ENCODE measurements at regions not wholly inside any gene's neighbourhood (a gene's known extent, or its start where the extent isn't known, plus 50 kb on each side); places are given as distances from the start of the nearest gene placed in this dataset.

- ATAC-seq = no peak
- ChIA-PET CTCF (no interaction called here), RAD21 (ENCODE audit: low non-redundant PET in 1 of 2, low total read pairs in 2 of 2, uncharacterized antibody in 2 of 2, unreplicated experiment in 2 of 2) (no interaction called here), POLR2A (no interaction called here)
- H3K4me2 ChIP-seq (ENCODE audit: low read length) = no peak overlapping the region
- no peaks in the 10 kb centered on the region for H3K9me3 ChIP-seq (ENCODE audit: control insufficient read depth in 1 of 2, insufficient read depth in 1 of 2, low read depth in 1 of 2, low read length in 2 of 2)
- no peaks in the 10 kb centered on the region for H3K36me3 ChIP-seq (ENCODE audit: control insufficient read depth in 1 of 2, insufficient read depth in 2 of 2, low read length in 2 of 2)
- no peaks in the 10 kb centered on the region for H3K4me1 ChIP-seq (ENCODE audit: control insufficient read depth in 1 of 2, insufficient read depth in 2 of 2, low read length in 2 of 2)
- BruUV-seq (replicated peaks) = no TSS peak
- H2AFZ ChIP-seq (ENCODE audit: low read depth, low read length, poor library complexity, severe bottlenecking) = no peak overlapping the region
- H3K9me2 ChIP-seq (ENCODE audit: insufficient read depth) = no peaks in the 10 kb centered on the region
- no peak overlapping the region for H3K9ac ChIP-seq (ENCODE audit: low read length)
- H3K4me3 ChIP-seq (replicated peaks in 1 of 2; ENCODE audit: low read depth in 1 of 2, low read length in 2 of 2) = no peak overlapping the region
- H3K27ac ChIP-seq (ENCODE audit: low read depth, low read length) = no peak overlapping the region
- no peaks in the 10 kb centered on the region for H3K27me3 ChIP-seq (ENCODE audit: insufficient read depth, low read length)
- intact Hi-C loops (cut with micrococcal nuclease) = no loop called here
- no peak for DNase-seq (ENCODE audit: low read depth, low spot score)
- H4K20me1 ChIP-seq (ENCODE audit: insufficient read depth) = no peaks in the 10 kb centered on the region
- TF ChIP-seq SP1 (IDR thresholded peaks at IDR 0.05; ENCODE audit: low read depth) (no peak), EZH2phosphoT487 (IDR thresholded peaks at IDR 0.05; ENCODE audit: borderline replicate concordance) (no peak), ZNF274 (IDR thresholded peaks at IDR 0.05; ENCODE audit: low read depth, low read length) (no peak), ZFX (IDR thresholded peaks at IDR 0.05) (no peak)
- H3K79me2 ChIP-seq (ENCODE audit: insufficient read depth, low read length) = no peaks in the 10 kb centered on the region
Observed at GRCh38 chr3:152902141-152902669, 67.3 kb downstream of the P2RY1 start.

DNA sequence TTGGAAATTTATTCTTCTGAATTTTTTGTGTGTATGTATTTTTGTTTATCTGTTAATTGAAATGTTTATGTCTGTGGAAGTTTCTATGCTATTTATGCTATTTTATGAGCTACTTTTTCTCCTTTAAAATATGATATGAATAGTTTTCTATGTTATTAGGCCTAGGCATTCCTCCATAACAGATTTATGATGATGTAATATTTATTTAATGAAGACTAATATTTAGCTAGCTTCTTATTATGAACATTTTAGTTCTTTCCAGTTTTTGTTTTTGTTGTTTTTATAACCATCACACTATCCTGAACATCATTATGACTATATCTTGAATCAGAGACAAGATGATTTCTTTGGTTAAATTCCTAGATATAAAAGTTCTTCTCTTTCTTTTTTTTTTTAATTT, 70.7 kb downstream of the P2RY1 start:
- no peak overlapping the region for H2AFZ ChIP-seq (ENCODE audit: low read depth, low read length, poor library complexity, severe bottlenecking)
- H3K4me1 ChIP-seq (ENCODE audit: control insufficient read depth in 1 of 2, insufficient read depth in 2 of 2, low read length in 2 of 2) = peaks cover 0 to 6% of the 10 kb centered on the region in 2 experiments; a peak in 2 of 4 replicates
- no peak overlapping the region for H3K27ac ChIP-seq (ENCODE audit: low read depth, low read length)
- no peaks in the 10 kb centered on the region for H3K36me3 ChIP-seq (ENCODE audit: control insufficient read depth in 1 of 2, insufficient read depth in 2 of 2, low read length in 2 of 2)
- no peaks in the 10 kb centered on the region for H3K9me3 ChIP-seq (ENCODE audit: control insufficient read depth in 1 of 2, insufficient read depth in 1 of 2, low read depth in 1 of 2, low read length in 2 of 2)
- H3K4me3 ChIP-seq (replicated peaks in 1 of 2; ENCODE audit: low read depth in 1 of 2, low read length in 2 of 2) = no peak overlapping the region
- ATAC-seq = no peak
- H3K9me2 ChIP-seq (ENCODE audit: insufficient read depth) = no peaks in the 10 kb centered on the region
- POLR2A ChIA-PET = no interaction called here
- intact Hi-C loops (cut with micrococcal nuclease) = no loop called here
- no peak for DNase-seq (ENCODE audit: low read depth, low spot score)
- no TSS peak for BruUV-seq (replicated peaks)
- no peak overlapping the region for H3K9ac ChIP-seq (ENCODE audit: low read length)
- CTCF ChIA-PET = no interaction called here
- no peak for TF ChIP-seq CBX3 (IDR thresholded peaks at IDR 0.05; ENCODE audit: low read depth)
- TF ChIP-seq ELF1 (IDR thresholded peaks at IDR 0.05; ENCODE audit: borderline replicate concordance, low read depth) = no peak
- TF ChIP-seq, protein P1, sequence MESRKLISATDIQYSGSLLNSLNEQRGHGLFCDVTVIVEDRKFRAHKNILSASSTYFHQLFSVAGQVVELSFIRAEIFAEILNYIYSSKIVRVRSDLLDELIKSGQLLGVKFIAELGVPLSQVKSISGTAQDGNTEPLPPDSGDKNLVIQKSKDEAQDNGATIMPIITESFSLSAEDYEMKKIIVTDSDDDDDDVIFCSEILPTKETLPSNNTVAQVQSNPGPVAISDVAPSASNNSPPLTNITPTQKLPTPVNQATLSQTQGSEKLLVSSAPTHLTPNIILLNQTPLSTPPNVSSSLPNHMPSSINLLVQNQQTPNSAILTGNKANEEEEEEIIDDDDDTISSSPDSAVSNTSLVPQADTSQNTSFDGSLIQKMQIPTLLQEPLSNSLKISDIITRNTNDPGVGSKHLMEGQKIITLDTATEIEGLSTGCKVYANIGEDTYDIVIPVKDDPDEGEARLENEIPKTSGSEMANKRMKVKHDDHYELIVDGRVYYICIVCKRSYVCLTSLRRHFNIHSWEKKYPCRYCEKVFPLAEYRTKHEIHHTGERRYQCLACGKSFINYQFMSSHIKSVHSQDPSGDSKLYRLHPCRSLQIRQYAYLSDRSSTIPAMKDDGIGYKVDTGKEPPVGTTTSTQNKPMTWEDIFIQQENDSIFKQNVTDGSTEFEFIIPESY (IDR thresholded peaks at IDR 0.05; ENCODE audit: extremely low read depth, insufficient replicate concordance, low read length) = no peak
- no peak for TF ChIP-seq REST (IDR thresholded peaks at IDR 0.05; ENCODE audit: low read depth)
- TF ChIP-seq EZH2 (IDR thresholded peaks at IDR 0.05) = no peak
- no peak for TF ChIP-seq SP1 (IDR thresholded peaks at IDR 0.05; ENCODE audit: low read depth)
- TF ChIP-seq ZNF274 (IDR thresholded peaks at IDR 0.05; ENCODE audit: low read depth, low read length) = no peak
- TF ChIP-seq FOSL1 (IDR thresholded peaks at IDR 0.05; ENCODE audit: low read depth) = no peak
- no peak for TF ChIP-seq ZFX (IDR thresholded peaks at IDR 0.05)
- no peak for TF ChIP-seq POLR2AphosphoS5 (IDR thresholded peaks at IDR 0.05; ENCODE audit: low read depth, low read length)
- TF ChIP-seq RAD21 (IDR thresholded peaks at IDR 0.05; ENCODE audit: low read depth) = no peak
- TF ChIP-seq SIN3A (IDR thresholded peaks at IDR 0.05; ENCODE audit: low read depth) = no peak
- TF ChIP-seq POLR2A (IDR thresholded peaks at IDR 0.05; ENCODE audit: borderline replicate concordance, extremely low read depth, insufficient read depth, insufficient read length) = no peak
- TF ChIP-seq SRF (IDR thresholded peaks at IDR 0.05; ENCODE audit: low read depth) = no peak
- RAD21 ChIA-PET (ENCODE audit: low non-redundant PET in 1 of 2, low total read pairs in 2 of 2, uncharacterized antibody in 2 of 2, unreplicated experiment in 2 of 2) = no interaction called here
- no peaks in the 10 kb centered on the region for H3K79me2 ChIP-seq (ENCODE audit: insufficient read depth, low read length)
- no peaks in the 10 kb centered on the region for H4K20me1 ChIP-seq (ENCODE audit: insufficient read depth)
- no peak overlapping the region for H3K4me2 ChIP-seq (ENCODE audit: low read length)
- H3K27me3 ChIP-seq (ENCODE audit: insufficient read depth, low read length) = no peaks in the 10 kb centered on the region
